Cardiac fibroblast (primary cell): ENCODE measurements at regions not wholly inside any gene's neighbourhood (a gene's known extent, or its start where the extent isn't known, plus 50 kb on each side); places are given as distances from the start of the nearest gene placed in this dataset.
"Not testable (repeated sequence)": the region's sequence is repeated elsewhere in the genome, so short reads cannot be mapped to it uniquely, and the experiment has no call there.

Experiments
- DNase-seq, 2 donors: peaks; one replicate each; pipeline versions ENCODE4 v3.0.0 to v3.0.0-alpha.2; 2010; ENCODE audit warnings: low read depth in 2 of 2
- H3K4me3 ChIP-seq, 2 donors: replicated peaks in 1 of 2; 1 replicate in 1 of 2; 2 replicates in 1 of 2; pipeline ENCODE4 v1.5.1; 2011; ENCODE audit warnings: low read depth in 2 of 2, low read length in 2 of 2, mild to moderate bottlenecking in 2 of 2, moderate library complexity in 1 of 2
- CTCF ChIP-seq: IDR thresholded peaks from one replicate; pipeline ENCODE4 v1.5.1; 2011; ENCODE audit warnings: low read depth, mild to moderate bottlenecking, low read length, inconsistent platforms

DNA sequence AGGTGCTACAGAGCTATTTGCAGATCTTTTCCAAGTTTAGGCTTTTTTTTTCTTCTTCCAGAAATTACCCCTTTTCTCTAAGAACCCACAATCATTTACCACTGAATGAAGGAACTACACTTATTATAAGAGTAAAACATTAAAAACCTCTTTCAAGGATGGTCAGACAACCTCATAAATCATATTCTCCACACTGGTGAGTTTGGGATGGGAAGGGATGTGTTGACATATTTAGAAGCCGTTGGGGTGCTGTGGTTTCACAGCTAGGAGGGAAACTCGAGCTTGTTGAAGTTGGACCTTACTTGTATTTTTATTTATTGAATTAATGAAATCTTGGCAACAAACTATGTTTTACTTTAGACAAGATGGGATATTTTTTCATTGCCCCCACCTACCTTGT is 289.4 kb upstream of the MEIS1 start:
- TF ChIP-seq CTCF: no peak
- no peak for DNase-seq
- H3K4me3 ChIP-seq: no peak overlapping the region

DNA sequence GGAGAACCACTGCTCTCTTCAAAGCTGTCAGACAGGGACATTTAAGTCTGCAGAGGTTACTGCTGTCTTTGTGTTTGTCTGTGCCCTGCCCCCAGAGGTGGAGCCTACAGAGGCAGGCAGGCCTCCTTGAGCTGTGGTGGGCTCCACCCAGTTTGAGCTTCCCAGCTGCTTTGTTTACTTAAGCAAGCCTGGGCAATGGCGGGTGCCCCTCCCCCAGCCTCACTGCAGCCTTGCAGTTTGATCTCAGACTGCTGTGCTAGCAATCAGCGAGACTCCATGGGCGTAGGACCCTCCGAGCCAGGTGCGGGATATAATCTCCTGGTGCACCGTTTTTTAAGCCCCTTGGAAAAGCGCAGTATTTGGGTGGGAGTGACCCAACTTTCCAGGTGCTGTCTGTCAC is 290.6 kb upstream of the MEIS1 start:
- not testable (repeated sequence) for H3K4me3 ChIP-seq, DNase-seq

DNA sequence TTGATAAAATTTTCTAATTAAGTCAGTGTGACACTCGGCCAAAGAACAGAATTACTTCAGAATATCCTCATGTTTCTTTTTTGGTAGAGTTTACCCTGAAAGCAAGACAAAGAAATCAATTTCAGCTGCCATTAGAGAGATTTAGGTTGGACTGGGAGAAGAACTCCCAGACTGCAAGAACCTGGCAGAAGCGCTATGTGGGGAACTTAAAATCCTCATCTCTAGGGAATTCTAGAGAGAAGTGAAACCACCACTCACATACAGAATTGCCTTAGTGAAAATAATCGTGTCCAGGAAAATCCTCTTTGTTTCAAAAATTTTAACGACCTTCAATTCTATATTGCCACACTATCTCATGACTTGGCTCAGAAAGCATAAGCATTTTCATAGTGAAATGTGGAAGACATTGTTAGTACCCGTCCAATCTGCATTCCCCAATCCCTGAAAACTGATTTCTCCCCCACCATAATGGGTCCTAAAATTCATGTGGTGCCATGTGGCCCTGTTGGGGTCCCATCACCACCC is 297.3 kb upstream of the MEIS1 start:
- H3K4me3 ChIP-seq: no peak overlapping the region
- DNase-seq: no peak
- no peak for TF ChIP-seq CTCF

- TF ChIP-seq CTCF: no peak
- no peak for DNase-seq
- no peak overlapping the region for H3K4me3 ChIP-seq
Observed at GRCh38 chr2:66134138-66134701, 300.7 kb upstream of the MEIS1 start.

DNA sequence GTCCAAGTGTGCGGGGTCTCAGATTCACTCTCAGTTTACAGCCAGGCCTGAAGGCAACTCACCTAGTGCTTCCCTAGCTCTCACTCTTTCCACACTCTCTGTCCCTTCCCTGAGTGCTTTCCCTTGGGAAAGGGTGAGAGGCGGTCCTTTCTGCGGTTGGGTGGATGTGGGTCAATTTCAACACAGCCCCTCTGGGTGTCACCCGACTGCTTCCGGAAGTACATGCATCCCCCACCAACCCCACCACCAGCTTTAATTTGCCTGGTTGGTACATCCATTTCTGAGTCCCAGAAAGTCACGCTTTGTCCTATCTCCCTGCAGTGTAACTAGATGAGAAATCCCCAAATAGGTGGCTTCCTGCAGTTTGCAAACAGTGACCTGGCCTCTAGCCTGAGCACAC is 307.3 kb upstream of the MEIS1 start:
- no peak for TF ChIP-seq CTCF
- DNase-seq: no peak
- no peak overlapping the region for H3K4me3 ChIP-seq

GRCh38 chr2:66127061-66127460 is 307.9 kb upstream of the MEIS1 start:
- H3K4me3 ChIP-seq: no peak overlapping the region
- no peak for DNase-seq
- TF ChIP-seq CTCF: no peak

DNA sequence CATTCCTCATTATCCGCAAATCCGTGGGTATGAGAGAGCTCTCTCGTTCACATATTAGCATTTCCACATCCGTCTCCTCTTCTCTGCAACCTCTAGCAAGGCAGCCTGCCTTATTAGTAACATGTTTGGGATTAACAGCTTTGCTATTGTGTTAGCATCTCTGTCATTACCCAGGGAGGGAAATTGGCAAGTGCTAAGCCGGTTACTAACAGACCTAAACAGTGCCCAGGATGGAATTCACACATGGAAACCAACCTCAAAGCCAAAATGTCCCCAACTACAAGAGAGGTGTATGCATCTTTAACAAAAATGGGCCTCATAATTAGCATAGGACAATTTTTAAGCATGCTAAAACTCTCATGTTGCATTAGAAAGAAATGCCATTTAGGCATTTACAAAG is 309.0 kb upstream of the MEIS1 start:
- DNase-seq: no peak
- no peak overlapping the region for H3K4me3 ChIP-seq
- TF ChIP-seq CTCF: no peak
